ENCODE measurements at regions not wholly inside any gene's neighbourhood (a gene's known extent, or its start where the extent isn't known, plus 50 kb on each side); places are given as distances from the start of the nearest gene placed in this dataset.

- CTCF ChIA-PET: no interaction called here
- TF ChIP-seq SIN3A (IDR thresholded peaks at IDR 0.05; ENCODE audit: borderline replicate concordance, insufficient read depth, low read depth, low read length): no peak
- no peak for TF ChIP-seq TCF7L2 (IDR thresholded peaks at IDR 0.05; ENCODE audit: low read depth, low read length)
- TF ChIP-seq REST (IDR thresholded peaks at IDR 0.05; ENCODE audit: insufficient read depth in 1 of 2, low read depth in 2 of 2, low read length in 1 of 2): no peak
- TF ChIP-seq CTCF (IDR thresholded peaks at IDR 0.05): no peak
- TF ChIP-seq POLR2AphosphoS5 (IDR thresholded peaks at IDR 0.05; ENCODE audit: low read depth, low read length): no peak
- H3K4me1 ChIP-seq (ENCODE audit: control insufficient read depth, insufficient read depth, low read length): no peaks in the 10 kb centered on the region
Measured at GRCh38 chr6:81487489-81487888, 265.0 kb downstream of the TENT5A start.

GRCh38 chr6:81486234-81486633 is 266.2 kb downstream of the TENT5A start:
- Histone ChIP-seq H3K36me3 (ENCODE audit: control insufficient read depth, insufficient read depth, low read length) (no peaks in the 10 kb centered on the region), H3K27ac (ENCODE audit: low read length) (no peak overlapping the region), H3K4me3 (ENCODE audit: low read depth in 2 of 2, low read length in 2 of 2) (no peak overlapping the region), H3K4me1 (ENCODE audit: control insufficient read depth, insufficient read depth, low read length) (no peaks in the 10 kb centered on the region), H3K9me3 (ENCODE audit: control insufficient read depth, insufficient read depth, low read depth, low read length) (no peaks in the 10 kb centered on the region), H3K27me3 (ENCODE audit: control insufficient read depth, insufficient read depth, low read length) (no peaks in the 10 kb centered on the region; the same call in 1 of the 2 replicates)
- intact Hi-C loops (cut with micrococcal nuclease; ENCODE audit: unreplicated experiment): loop anchor here (2.0 kb wide), 1 partner anchor 25 kb away; no protein-coding TSS in a partner anchor
- in situ Hi-C loops (cut with HindIII; ENCODE audit: low pct_unique_long_range_greater_than_20kb, low sequenced_read_pairs): no loop called here
- POLR2A ChIA-PET: no interaction called here
- CTCF ChIA-PET: no interaction called here
- DNase-seq (ENCODE audit: low read depth, low spot score) (no peak), ATAC-seq (no peak)
- BruUV-seq (replicated peaks): no TSS peak
- TF ChIP-seq POLR2AphosphoS5 (IDR thresholded peaks at IDR 0.05; ENCODE audit: low read depth, low read length): no peak
- no peak for TF ChIP-seq SIN3A (IDR thresholded peaks at IDR 0.05; ENCODE audit: borderline replicate concordance, insufficient read depth, low read depth, low read length)
- no peak for TF ChIP-seq REST (IDR thresholded peaks at IDR 0.05; ENCODE audit: insufficient read depth in 1 of 2, low read depth in 2 of 2, low read length in 1 of 2)
- TF ChIP-seq CTCF (IDR thresholded peaks at IDR 0.05): no peak
- no peak for TF ChIP-seq TCF7L2 (IDR thresholded peaks at IDR 0.05; ENCODE audit: low read depth, low read length)

More at GRCh38 chr6:81487489-81487888, 265.0 kb downstream of the TENT5A start:
- no TSS peak for BruUV-seq (replicated peaks)
- ATAC-seq (no peak), DNase-seq (ENCODE audit: low read depth, low spot score) (no peak)
- Histone ChIP-seq H3K4me3 (ENCODE audit: low read depth in 2 of 2, low read length in 2 of 2) (no peak overlapping the region), H3K27me3 (ENCODE audit: control insufficient read depth, insufficient read depth, low read length) (no peaks in the 10 kb centered on the region; the same call in 1 of the 2 replicates), H3K9me3 (ENCODE audit: control insufficient read depth, insufficient read depth, low read depth, low read length) (no peaks in the 10 kb centered on the region), H3K36me3 (ENCODE audit: control insufficient read depth, insufficient read depth, low read length) (no peaks in the 10 kb centered on the region), H3K27ac (ENCODE audit: low read length) (no peak overlapping the region)
- POLR2A ChIA-PET: interaction anchor here (0.6 kb wide), 1 partner anchor 75 kb away, joined by 16 read pairs; no protein-coding TSS in a partner anchor
- in situ Hi-C loops (cut with HindIII; ENCODE audit: low pct_unique_long_range_greater_than_20kb, low sequenced_read_pairs): no loop called here
- intact Hi-C loops (cut with micrococcal nuclease; ENCODE audit: unreplicated experiment): loop anchor here (2.0 kb wide), 1 partner anchor 23 kb away; no protein-coding TSS in a partner anchor
